Loucy (cell line): ENCODE measurements at regions not wholly inside any gene's neighbourhood (a gene's known extent, or its start where the extent isn't known, plus 50 kb on each side); places are given as distances from the start of the nearest gene placed in this dataset.

ENCODE experiments used
- H2AFZ ChIP-seq: fragments of 200-600 bp; sonication (generic); 2 replicates; pipeline ENCODE4 v1.6.0; 2016; ENCODE audit warnings: antibody characterized with exemption, mild to moderate bottlenecking, low read length, moderate library complexity
- H3F3A ChIP-seq: fragments of 200-600 bp; 2 replicates; pipeline ENCODE4 v1.6.0; 2016; ENCODE audit warnings: antibody characterized with exemption, low read depth, mild to moderate bottlenecking
- H3K27me3 ChIP-seq: fragments of 200-600 bp; sonication (generic); 2 replicates; pipeline ENCODE4 v1.6.1; 2014; ENCODE audit warnings: low read length, mild to moderate bottlenecking; ENCODE audit not compliant: insufficient read depth, poor library complexity, severe bottlenecking
- H3K36me3 ChIP-seq: fragments of 200-600 bp; sonication (generic); 2 replicates; pipeline ENCODE4 v1.6.1; 2016; ENCODE audit warnings: low read length; ENCODE audit not compliant: insufficient read depth
- H3K4me1 ChIP-seq: fragments of 200-600 bp; sonication (generic); 2 replicates; pipeline ENCODE4 v1.5.1; 2014; ENCODE audit warnings: low read length, mild to moderate bottlenecking; ENCODE audit not compliant: insufficient read depth, poor library complexity, severe bottlenecking
- H3K4me2 ChIP-seq: fragments of 200-600 bp; sonication (generic); 2 replicates; pipeline ENCODE4 v1.6.0; 2014; ENCODE audit warnings: antibody characterized with exemption, low read length, low read depth, mild to moderate bottlenecking; ENCODE audit not compliant: poor library complexity, severe bottlenecking
- H3K4me3 ChIP-seq: fragments of 200-600 bp; sonication (generic); 2 replicates; pipeline ENCODE4 v1.5.1; 2014; ENCODE audit warnings: low read length, mild to moderate bottlenecking, mixed read lengths; ENCODE audit not compliant: poor library complexity, severe bottlenecking
- H3K79me2 ChIP-seq: fragments of 200-600 bp; sonication (generic); 2 replicates; pipeline ENCODE4 v1.6.1; 2014; ENCODE audit warnings: low read length; ENCODE audit not compliant: insufficient read depth
- H3K9ac ChIP-seq: fragments of 200-600 bp; sonication (generic); 2 replicates; pipeline ENCODE4 v1.6.0; 2014; ENCODE audit warnings: mild to moderate bottlenecking, low read depth, low read length, moderate library complexity; ENCODE audit not compliant: poor library complexity, severe bottlenecking
- H3K9me2 ChIP-seq: fragments of 200-600 bp; sonication (generic); replicated peaks from 2 replicates; pipeline ENCODE4 v1.6.1; 2016; ENCODE audit warnings: low read depth, low read length, mixed read lengths
- H3K9me3 ChIP-seq: fragments of 200-600 bp; sonication (generic); 2 replicates; pipeline ENCODE4 v1.6.1; 2014; ENCODE audit warnings: mild to moderate bottlenecking, antibody characterized with exemption, low read length, low read depth; ENCODE audit not compliant: insufficient read depth
- H4K20me1 ChIP-seq: fragments of 200-600 bp; sonication (generic); 2 replicates; pipeline ENCODE4 v1.6.0; 2014; ENCODE audit warnings: antibody characterized with exemption, low read length, mild to moderate bottlenecking; ENCODE audit not compliant: insufficient read depth, poor library complexity, severe bottlenecking
- CTCF ChIP-seq: fragments of 200-600 bp; sonication (generic); conservative IDR thresholded peaks from 2 replicates; pipeline ENCODE4 v1.5.1; 2014; ENCODE audit warnings: mild to moderate bottlenecking, antibody characterized with exemption, low read length
- EZH2phosphoT487 ChIP-seq: fragments of 200-600 bp; IDR thresholded peaks from 2 replicates; pipeline ENCODE4 v1.6.1; 2018; ENCODE audit warnings: antibody characterized with exemption, mild to moderate bottlenecking, moderate library complexity, borderline replicate concordance

- Histone ChIP-seq H3K4me1 (no peaks in the 10 kb centered on the region), H3K9ac (no peak overlapping the region), H3K36me3 (no peaks in the 10 kb centered on the region), H3K4me3 (no peak overlapping the region), H3K9me2 (no peaks in the 10 kb centered on the region), H3K4me2 (no peak overlapping the region), H3F3A (no peaks in the 10 kb centered on the region), H4K20me1 (no peaks in the 10 kb centered on the region), H3K27me3 (no peaks in the 10 kb centered on the region), H3K9me3 (no peaks in the 10 kb centered on the region), H2AFZ (no peak overlapping the region), H3K79me2 (no peaks in the 10 kb centered on the region)
- no peak for TF ChIP-seq CTCF
- no peak for TF ChIP-seq EZH2phosphoT487
These were observed 472.4 kb upstream of the HS3ST1 start for GRCh38 chr4:11901089-11901488.

GRCh38 chr4:11900359-11900758, 471.7 kb upstream of the HS3ST1 start:
- Histone ChIP-seq H3K9me2 (no peaks in the 10 kb centered on the region), H2AFZ (no peak overlapping the region), H3F3A (no peaks in the 10 kb centered on the region), H3K36me3 (no peaks in the 10 kb centered on the region), H3K79me2 (no peaks in the 10 kb centered on the region), H3K4me1 (no peaks in the 10 kb centered on the region), H3K4me3 (no peak overlapping the region), H3K27me3 (no peaks in the 10 kb centered on the region), H3K4me2 (no peak overlapping the region), H3K9me3 (no peaks in the 10 kb centered on the region), H3K9ac (no peak overlapping the region), H4K20me1 (no peaks in the 10 kb centered on the region)
- TF ChIP-seq CTCF (no peak), EZH2phosphoT487 (no peak)

- H3K27me3 ChIP-seq: no peaks in the 10 kb centered on the region
- H4K20me1 ChIP-seq: no peaks in the 10 kb centered on the region
- H3K9me2 ChIP-seq: no peaks in the 10 kb centered on the region
- H3K36me3 ChIP-seq: no peaks in the 10 kb centered on the region
- no peak overlapping the region for H3K4me2 ChIP-seq
- no peak overlapping the region for H3K4me3 ChIP-seq
- H3F3A ChIP-seq: no peaks in the 10 kb centered on the region
- no peak for TF ChIP-seq CTCF
- TF ChIP-seq EZH2phosphoT487: no peak
- no peaks in the 10 kb centered on the region for H3K4me1 ChIP-seq
- no peaks in the 10 kb centered on the region for H3K9me3 ChIP-seq
- H3K9ac ChIP-seq: no peak overlapping the region
- H3K79me2 ChIP-seq: no peaks in the 10 kb centered on the region
- H2AFZ ChIP-seq: no peak overlapping the region
These were observed 470.1 kb upstream of the HS3ST1 start for GRCh38 chr4:11898796-11899195.
